ENCODE measurements at regions not wholly inside any gene's neighbourhood (a gene's known extent, or its start where the extent isn't known, plus 50 kb on each side); places are given as distances from the start of the nearest gene placed in this dataset.
"Not testable (repeated sequence)": the region's sequence is repeated elsewhere in the genome, so short reads cannot be mapped to it uniquely, and the experiment has no call there.

DNA sequence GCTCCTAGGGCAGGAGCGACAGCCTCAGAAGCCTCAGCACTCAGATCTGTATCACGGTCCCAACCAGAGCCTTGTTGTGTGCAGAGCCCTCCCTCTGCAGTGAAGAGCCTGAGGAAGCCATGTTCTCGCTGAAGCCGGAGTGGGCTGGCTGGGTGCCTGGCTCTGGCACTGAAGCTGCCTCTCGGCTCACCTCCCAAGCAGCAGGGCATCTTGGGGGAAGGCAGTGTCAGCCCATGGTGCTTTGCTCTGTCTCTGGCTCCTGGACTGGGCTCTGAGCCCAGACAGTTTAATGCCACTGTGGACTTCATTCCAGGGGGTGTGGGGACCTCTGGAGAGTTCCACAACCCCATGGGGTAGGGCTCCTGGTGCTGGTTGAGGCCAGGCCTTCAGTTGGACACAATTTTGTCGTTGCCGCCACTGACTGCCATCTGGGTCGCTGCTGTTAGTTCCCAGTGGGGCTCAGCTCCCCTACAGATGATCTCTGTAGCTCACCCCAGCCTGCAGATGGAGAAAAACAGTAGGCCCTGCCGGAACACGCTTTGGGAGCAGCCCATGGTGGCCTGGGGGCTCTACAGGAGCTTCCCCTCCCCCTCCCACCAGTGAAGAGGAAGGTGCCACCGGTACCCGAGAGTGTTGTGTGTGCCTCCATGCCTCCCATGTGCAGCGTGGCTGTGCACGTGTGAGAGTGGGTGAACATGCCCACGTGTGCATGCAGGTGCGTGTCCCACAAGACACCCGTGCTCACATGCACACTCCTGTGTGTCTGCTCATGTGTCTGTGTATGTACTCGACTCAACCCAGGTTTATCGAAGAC is 86.5 kb upstream of the B3GAT1 start:
- Mint-ChIP-seq H3K9me3 (peaks cover 16% of the 10 kb centered on the region), H3K4me3 (no peak overlapping the region), H3K27ac (no peak overlapping the region), H3K4me1 (no peaks in the 10 kb centered on the region), H3K27me3 (peaks cover 52% of the 10 kb centered on the region), H3K36me3 (no peaks in the 10 kb centered on the region)
- ATAC-seq, result no peak

DNA sequence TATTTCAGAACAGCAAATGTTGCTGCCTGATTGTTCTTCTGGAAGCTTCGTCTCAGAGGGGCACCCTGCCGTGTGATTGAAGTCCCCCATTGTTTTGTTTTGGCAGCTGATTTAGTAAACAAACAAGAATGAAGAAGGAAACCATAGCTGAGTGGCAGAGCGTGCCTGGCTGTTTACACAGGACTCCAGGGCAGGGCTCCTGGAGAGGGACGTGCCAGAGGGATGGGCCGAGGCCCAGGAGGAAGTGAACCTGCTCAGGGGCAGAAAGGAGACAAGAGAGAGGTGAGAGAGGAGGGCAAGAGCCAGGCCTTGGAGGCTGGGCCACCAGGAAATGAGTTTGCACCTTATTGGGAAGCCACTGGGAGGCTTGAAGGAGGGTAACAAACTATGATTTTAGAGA is 85.5 kb upstream of the B3GAT1 start:
- peaks cover 43% of the 10 kb centered on the region for H3K27me3 Mint-ChIP-seq
- H3K36me3 Mint-ChIP-seq, result no peaks in the 10 kb centered on the region
- H3K27ac Mint-ChIP-seq, result no peak overlapping the region
- H3K4me3 Mint-ChIP-seq, result no peak overlapping the region
- ATAC-seq, result no peak
- peaks cover 16% of the 10 kb centered on the region for H3K9me3 Mint-ChIP-seq
- H3K4me1 Mint-ChIP-seq, result no peaks in the 10 kb centered on the region

DNA sequence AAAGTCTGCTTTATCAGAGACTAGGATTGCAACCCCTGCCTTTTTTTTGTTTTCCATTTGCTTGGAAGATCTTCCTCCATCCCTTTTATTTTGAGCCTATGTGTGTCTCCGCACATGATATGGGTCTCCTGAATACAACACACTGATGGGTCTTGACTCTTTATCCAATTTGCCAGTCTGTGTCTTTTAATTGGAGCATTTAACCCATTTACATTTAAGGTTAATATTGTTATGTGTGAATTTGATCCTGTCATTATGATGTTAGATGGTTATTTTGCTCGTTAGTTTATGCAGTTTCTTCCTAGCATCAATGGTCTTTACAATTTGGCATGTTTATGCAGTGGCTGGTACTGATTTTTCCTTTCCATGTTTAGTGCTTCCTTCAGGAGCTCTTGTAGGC is 84.0 kb upstream of the B3GAT1 start:
- not testable (repeated sequence) for H3K36me3 Mint-ChIP-seq, H3K4me1 Mint-ChIP-seq, ATAC-seq, H3K27ac Mint-ChIP-seq, H3K4me3 Mint-ChIP-seq
- peaks cover 31% of the 10 kb centered on the region for H3K27me3 Mint-ChIP-seq
- peaks cover 16% of the 10 kb centered on the region for H3K9me3 Mint-ChIP-seq

DNA sequence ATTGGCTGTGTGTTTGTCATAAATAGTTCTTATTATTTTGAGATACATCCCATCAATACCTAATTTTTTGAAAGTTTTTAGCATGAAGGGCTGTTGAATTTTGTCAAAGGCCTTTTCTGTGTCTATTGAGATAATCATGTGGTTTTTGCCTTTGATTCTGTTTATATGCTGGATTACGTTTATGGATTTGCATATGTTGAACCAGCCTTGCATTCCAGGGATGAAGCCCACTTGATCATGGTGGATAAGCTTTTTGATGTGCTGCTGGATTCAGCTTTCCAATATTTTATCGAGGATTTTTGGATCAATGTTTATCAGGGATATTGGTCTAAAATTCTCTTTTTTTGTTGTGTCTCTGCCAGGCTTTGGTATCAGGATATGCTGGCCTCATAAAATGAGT is 82.4 kb upstream of the B3GAT1 start:
- peaks cover 16% of the 10 kb centered on the region for H3K9me3 Mint-ChIP-seq
- not testable (repeated sequence) for H3K4me3 Mint-ChIP-seq, H3K4me1 Mint-ChIP-seq, ATAC-seq, H3K27ac Mint-ChIP-seq, H3K36me3 Mint-ChIP-seq
- H3K27me3 Mint-ChIP-seq, result peaks cover 30% of the 10 kb centered on the region

DNA sequence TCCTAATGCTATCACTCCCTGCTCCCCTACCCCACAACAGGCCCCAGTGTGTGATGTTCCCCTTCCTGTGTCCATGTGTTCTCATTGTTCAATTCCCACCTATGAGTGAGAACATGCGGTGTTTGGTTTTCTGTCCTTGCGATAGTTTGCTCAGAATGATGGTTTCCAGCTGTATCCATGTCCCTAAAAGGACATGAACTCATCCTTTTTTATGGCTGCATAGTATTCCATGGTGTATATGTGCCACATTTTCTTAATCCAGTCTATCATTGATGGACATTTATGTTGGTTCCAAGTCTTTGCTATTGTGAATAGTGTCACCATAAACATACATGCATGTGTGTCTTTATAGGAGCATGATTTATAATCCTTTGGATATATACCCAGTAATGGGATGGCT is 80.4 kb upstream of the B3GAT1 start:
- not testable (repeated sequence) for H3K27ac Mint-ChIP-seq, H3K4me3 Mint-ChIP-seq, H3K36me3 Mint-ChIP-seq, ATAC-seq, H3K4me1 Mint-ChIP-seq
- Mint-ChIP-seq H3K27me3 (peaks cover 19% of the 10 kb centered on the region), H3K9me3 (peaks cover 16% of the 10 kb centered on the region)

DNA sequence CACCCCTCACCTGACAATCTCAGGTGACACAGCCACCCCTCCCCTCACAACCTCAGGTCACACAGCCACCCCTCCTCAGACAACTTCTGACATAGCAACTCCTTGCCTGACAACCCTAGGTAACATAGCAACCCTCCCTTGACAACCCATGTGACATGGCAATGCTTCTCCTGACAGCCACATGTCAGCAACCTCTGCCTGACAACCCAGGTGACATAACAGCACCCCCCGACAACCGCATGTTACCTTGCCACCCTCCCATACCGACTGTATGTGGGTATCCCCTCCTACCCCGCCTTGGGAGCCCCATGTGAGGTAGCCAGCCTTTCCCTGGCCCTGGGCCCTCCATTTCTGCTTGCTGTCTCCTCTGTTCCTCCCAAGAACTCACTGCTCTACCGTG is 77.7 kb upstream of the B3GAT1 start:
- ATAC-seq, result no peak
- H3K4me1 Mint-ChIP-seq, result no peaks in the 10 kb centered on the region

DNA sequence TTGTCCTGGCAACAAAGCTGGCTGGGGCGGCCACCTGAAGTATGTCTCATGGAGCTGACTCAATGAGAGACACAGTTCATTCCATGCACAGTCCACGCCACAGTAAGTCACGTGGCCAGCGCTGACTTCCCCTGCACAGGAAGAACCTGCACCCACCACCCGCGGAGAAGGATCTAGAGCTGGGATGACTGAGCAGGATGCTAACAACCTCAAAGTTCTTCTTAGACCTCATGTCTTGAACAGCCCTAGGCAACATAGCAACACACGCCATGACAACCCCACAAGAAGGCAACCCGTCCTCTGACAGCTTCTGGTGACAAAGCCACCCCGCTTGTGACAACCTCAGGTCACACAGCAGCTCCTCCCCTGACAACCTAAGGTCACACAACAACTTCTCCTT is 76.9 kb upstream of the B3GAT1 start:
- no peaks in the 10 kb centered on the region for H3K36me3 Mint-ChIP-seq
- no peak overlapping the region for H3K4me3 Mint-ChIP-seq
- no peak for ATAC-seq
- no peaks in the 10 kb centered on the region for H3K27me3 Mint-ChIP-seq
- H3K9me3 Mint-ChIP-seq, result peaks cover 2% of the 10 kb centered on the region
- no peak overlapping the region for H3K27ac Mint-ChIP-seq
- H3K4me1 Mint-ChIP-seq, result no peaks in the 10 kb centered on the region

More for the DNA sequence above, 77.7 kb upstream of the B3GAT1 start:
- Mint-ChIP-seq H3K27ac (no peak overlapping the region), H3K27me3 (no peaks in the 10 kb centered on the region), H3K4me3 (no peak overlapping the region), H3K36me3 (no peaks in the 10 kb centered on the region), H3K9me3 (peaks cover 2% of the 10 kb centered on the region)

DNA sequence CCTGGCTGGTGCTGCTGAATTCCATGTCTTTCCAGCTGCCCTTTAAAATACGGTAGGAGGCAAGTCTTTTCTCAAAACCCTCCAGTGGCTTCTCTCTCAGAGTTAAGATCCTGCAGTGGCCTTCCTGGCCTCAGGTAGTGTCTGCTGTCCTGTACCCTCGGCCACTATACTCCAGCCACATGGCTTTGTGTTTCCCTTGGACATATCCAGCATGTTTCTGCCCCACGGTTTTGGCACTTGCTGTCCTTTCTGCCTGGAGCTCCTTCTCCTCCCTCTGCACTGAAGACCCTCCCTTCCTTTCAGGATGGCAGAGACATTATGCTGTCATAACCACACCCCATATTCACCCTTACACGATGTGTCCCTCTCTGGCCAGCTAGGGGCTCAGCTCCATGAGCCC is 76.5 kb upstream of the B3GAT1 start:
- Mint-ChIP-seq H3K4me3 (no peak overlapping the region), H3K27ac (no peak overlapping the region), H3K4me1 (no peaks in the 10 kb centered on the region), H3K27me3 (no peaks in the 10 kb centered on the region), H3K36me3 (no peaks in the 10 kb centered on the region), H3K9me3 (no peaks in the 10 kb centered on the region)
- ATAC-seq, result no peak

DNA sequence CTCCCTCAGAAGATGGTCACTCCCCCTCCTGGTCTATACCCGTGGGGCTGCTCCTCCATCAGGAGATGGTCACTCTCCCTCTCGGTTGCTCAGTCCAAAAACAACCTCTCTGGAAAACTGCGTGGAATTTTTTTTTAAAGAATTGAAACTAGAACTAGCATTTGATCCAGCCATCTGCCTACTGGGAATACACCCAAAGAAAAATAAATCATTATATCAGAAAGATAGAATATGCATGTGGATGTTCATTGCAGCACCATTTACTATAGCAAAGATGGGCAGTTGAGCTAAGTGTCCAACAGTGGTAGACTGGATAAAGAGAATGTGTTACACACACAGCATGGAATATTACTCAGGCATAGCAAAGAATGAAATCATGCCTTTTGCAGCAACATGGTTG is 75.7 kb upstream of the B3GAT1 start:
- Mint-ChIP-seq H3K4me3 (no peak overlapping the region), H3K27ac (no peak overlapping the region), H3K9me3 (no peaks in the 10 kb centered on the region), H3K36me3 (no peaks in the 10 kb centered on the region), H3K27me3 (no peaks in the 10 kb centered on the region), H3K4me1 (no peaks in the 10 kb centered on the region)
- no peak for ATAC-seq

DNA sequence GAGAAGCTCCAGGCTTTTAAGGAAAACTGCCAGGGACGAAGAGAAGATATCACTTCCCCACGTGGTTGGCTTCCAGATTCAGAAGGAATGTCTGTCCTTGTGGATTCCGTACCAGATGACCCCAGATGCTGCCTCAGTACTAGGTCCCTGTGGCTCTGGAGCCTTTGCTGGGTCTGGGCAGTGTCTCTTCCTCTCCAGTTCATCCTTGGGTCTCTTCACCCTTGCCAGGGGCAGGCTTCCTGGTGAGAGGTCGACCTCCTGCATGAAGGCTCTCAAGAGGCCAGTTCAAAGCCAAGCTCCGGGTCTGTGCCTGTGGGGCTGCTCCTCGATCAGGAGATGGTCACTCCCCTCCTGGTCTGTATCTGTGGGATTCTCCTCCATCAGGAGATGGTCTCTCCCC is 74.7 kb upstream of the B3GAT1 start:
- H3K4me3 Mint-ChIP-seq, result no peak overlapping the region
- no peaks in the 10 kb centered on the region for H3K4me1 Mint-ChIP-seq
- H3K27me3 Mint-ChIP-seq, result peaks cover 7% of the 10 kb centered on the region
- H3K27ac Mint-ChIP-seq, result no peak overlapping the region
- ATAC-seq, result no peak
- H3K9me3 Mint-ChIP-seq, result no peaks in the 10 kb centered on the region
- no peaks in the 10 kb centered on the region for H3K36me3 Mint-ChIP-seq

DNA sequence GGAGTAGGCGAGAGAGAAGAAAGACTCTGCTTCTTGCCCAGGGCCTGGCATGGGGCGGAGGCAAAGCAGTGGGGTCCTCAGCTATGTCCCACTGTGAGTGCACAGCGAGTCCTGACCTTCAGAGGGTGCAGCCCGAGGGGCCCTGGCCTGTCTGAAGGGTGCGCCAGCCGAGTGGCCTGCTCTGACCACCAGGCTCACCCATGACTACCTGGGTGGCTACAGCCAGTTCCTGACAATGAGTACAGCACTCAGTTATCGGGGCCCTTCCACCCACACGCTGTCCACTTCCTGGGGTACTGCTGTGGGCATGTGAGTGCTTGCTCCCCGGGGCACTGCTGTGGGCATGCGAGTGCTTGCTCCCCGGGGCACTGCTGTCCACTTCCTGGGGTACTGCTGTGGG is 74.1 kb upstream of the B3GAT1 start:
- peak; percentile 5 for ATAC-seq
- peaks cover 8% of the 10 kb centered on the region for H3K27me3 Mint-ChIP-seq
- H3K4me3 Mint-ChIP-seq, result no peak overlapping the region
- H3K36me3 Mint-ChIP-seq, result no peaks in the 10 kb centered on the region
- H3K9me3 Mint-ChIP-seq, result no peaks in the 10 kb centered on the region
- no peak overlapping the region for H3K27ac Mint-ChIP-seq
- H3K4me1 Mint-ChIP-seq, result no peaks in the 10 kb centered on the region

DNA sequence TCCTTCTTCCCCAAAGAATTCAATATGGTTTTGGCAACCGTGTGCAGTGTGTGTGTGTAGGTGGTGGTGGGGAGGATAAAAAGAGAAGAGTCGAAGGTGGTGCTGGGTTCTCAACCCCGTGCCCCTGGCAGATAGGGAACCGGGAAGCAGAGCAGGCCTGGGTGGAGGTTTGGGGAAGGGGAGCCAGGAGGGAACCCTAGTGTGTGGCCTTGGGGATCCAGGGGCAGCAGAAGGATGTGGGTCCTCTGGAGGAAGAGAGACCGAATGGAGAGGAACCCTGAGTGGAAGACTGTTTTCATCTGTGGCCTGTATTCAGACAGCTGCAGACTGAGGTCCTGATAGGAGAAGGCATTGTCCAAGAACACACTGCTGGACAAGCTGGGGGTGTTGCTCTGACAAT is 73.3 kb upstream of the B3GAT1 start:
- Mint-ChIP-seq H3K36me3 (no peaks in the 10 kb centered on the region), H3K4me3 (no peak overlapping the region), H3K4me1 (no peaks in the 10 kb centered on the region), H3K9me3 (no peaks in the 10 kb centered on the region), H3K27me3 (peaks cover 8% of the 10 kb centered on the region), H3K27ac (no peak overlapping the region)
- ATAC-seq, result no peak

DNA sequence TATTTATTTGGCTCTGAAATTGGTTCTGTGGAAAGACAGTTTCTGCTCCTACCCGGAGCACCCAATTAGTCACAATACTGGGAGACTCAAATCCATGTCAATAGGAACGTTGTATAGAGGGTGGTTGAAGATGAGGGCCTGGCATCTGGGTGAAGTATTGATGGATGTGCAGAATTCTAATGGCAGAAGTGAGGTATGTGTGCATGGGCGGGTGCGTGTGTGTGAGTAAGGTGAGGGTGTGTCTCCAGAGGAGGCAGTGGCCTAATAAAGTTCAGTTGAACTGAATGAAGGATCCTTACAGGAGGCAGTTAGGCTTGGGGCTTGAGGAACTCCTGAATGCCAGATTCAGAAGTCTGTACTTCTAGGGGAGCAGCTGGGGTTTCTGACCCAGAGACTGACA is 71.8 kb upstream of the B3GAT1 start:
- Mint-ChIP-seq H3K4me3 (no peak overlapping the region), H3K36me3 (no peaks in the 10 kb centered on the region), H3K27me3 (peaks cover 8% of the 10 kb centered on the region), H3K27ac (no peak overlapping the region), H3K9me3 (no peaks in the 10 kb centered on the region), H3K4me1 (no peaks in the 10 kb centered on the region)
- no peak for ATAC-seq

DNA sequence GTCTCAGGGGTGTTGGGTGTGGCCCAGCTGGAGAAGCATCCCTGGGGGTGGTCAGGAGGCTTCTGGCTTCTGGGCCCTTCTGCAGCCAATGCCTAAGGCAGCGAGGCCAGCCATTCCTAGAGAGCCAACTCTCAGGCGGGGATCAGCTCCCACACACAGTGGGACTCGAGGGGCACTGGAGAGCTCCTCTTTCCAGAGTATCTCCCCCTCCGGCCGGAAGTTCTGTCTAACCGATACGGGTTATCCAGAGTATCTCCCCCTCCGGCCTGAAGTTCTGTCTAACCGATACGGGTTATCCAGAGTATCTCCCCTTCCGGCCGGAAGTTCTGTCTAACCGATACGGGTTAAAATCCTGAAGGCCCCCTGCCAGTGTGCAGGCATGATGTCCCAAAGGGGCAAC is 71.2 kb upstream of the B3GAT1 start:
- Mint-ChIP-seq H3K4me3 (no peak overlapping the region), H3K36me3 (no peaks in the 10 kb centered on the region), H3K9me3 (no peaks in the 10 kb centered on the region), H3K4me1 (no peaks in the 10 kb centered on the region), H3K27me3 (peaks cover 8% of the 10 kb centered on the region), H3K27ac (no peak overlapping the region)
- no peak for ATAC-seq

DNA sequence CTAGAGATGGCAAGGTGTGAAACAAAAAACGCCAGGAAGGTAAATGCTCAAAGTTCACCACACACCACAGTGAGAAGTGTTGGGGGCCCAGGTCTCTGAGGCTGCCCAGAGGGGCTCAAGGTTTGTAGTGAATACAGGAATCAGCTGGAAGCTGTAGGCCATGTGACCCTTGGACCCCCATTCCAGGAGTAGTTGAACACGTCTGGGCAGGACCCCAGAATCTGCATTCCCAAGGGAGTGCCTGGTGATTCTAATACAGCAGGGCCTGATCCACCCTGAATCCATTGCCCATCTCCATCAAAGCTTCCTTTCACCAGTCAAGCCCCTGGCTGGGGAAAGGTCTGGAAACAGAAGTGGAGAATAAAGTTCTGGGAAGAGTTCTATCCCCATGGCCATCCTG is 70.8 kb upstream of the B3GAT1 start:
- H3K27ac Mint-ChIP-seq, result no peak overlapping the region

DNA sequence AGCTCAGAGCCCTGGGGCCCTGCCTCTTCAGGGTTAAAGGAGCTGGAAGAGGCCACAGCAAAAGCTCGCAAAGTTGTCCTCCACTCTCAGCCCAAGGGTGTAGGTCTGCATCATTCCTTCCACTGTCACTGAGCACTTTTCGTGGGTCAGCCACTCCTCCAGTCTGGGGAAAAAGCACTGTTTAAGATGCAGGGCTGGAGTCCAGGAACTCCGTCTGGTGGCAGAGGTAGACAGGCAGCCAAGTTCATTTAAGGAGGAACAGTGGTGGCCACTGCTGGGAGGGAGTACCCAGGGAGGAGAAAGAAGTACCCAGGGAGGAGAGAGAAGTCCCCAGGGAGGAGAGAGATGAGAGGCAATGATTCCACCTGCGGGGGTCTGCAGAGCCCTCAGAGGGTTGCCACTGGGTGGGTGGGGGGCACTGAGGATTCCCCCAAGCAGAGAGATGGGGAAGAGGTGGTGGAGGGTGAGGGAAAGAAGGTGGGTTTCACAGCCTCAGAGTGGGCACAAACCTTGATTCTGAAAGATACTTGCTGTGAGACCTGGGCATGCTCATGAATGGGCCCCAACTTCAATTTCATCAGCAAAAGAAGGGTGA is 70.0 kb upstream of the B3GAT1 start:
- H3K9me3 Mint-ChIP-seq, result no peaks in the 10 kb centered on the region
- no peaks in the 10 kb centered on the region for H3K36me3 Mint-ChIP-seq
- H3K4me3 Mint-ChIP-seq, result no peak overlapping the region
- H3K27ac Mint-ChIP-seq, result no peak overlapping the region
- no peaks in the 10 kb centered on the region for H3K4me1 Mint-ChIP-seq
- H3K27me3 Mint-ChIP-seq, result peaks cover 13% of the 10 kb centered on the region
- ATAC-seq, result no peak

More for the DNA sequence above, 70.8 kb upstream of the B3GAT1 start:
- Mint-ChIP-seq H3K4me3 (no peak overlapping the region), H3K4me1 (no peaks in the 10 kb centered on the region), H3K36me3 (no peaks in the 10 kb centered on the region), H3K9me3 (no peaks in the 10 kb centered on the region), H3K27me3 (peaks cover 8% of the 10 kb centered on the region)
- no peak for ATAC-seq

Measured in stimulated activated memory B cell treated with anti-CD40 and anti-IgM and Interleukin-4, amounts not matched to agents 10 μg/mL and 1 μg/mL and 100 μg/mL, for 72 hours (primary cell).